GM23338 (cell line): ENCODE measurements at regions not wholly inside any gene's neighbourhood (a gene's known extent, or its start where the extent isn't known, plus 50 kb on each side); places are given as distances from the start of the nearest gene placed in this dataset.

ENCODE experiments used
- CREB1 ChIP-seq: fragments of 250-450 bp; sonication (Bioruptor Pico); IDR thresholded peaks from 2 replicates; pipeline ENCODE4 v1.5.0; 2020; ENCODE audit warnings: low read depth, mild to moderate bottlenecking, moderate library complexity
- CTCF ChIP-seq, 2 experiments: fragments of 200-600 bp in 1 of 2; sonication (generic) in 1 of 2; conservative IDR thresholded peaks; 2 replicates each; pipeline versions ENCODE4 v1.5.1 to v1.6.1; 2016 to 2017; ENCODE audit warnings: antibody characterized with exemption in 2 of 2, low read depth in 2 of 2, mild to moderate bottlenecking in 2 of 2, moderate library complexity in 1 of 2
- ETS1 ChIP-seq: IDR thresholded peaks from 2 replicates; pipeline ENCODE4 v1.6.1; 2016; ENCODE audit warnings: antibody characterized with exemption
- EZH2 ChIP-seq: fragments of 200-600 bp; sonication (generic); IDR thresholded peaks from one replicate; pipeline ENCODE4 v1.8.0; 2017; ENCODE audit warnings: antibody characterized with exemption, mild to moderate bottlenecking, low read depth; ENCODE audit not compliant: unreplicated experiment
- EZH2phosphoT487 ChIP-seq: fragments of 200-600 bp; sonication (generic); IDR thresholded peaks from one replicate; pipeline ENCODE4 v1.8.1; 2018; ENCODE audit warnings: antibody characterized with exemption; ENCODE audit not compliant: unreplicated experiment
- JUNB ChIP-seq: IDR thresholded peaks from one replicate; pipeline ENCODE4 v1.6.1; 2016; ENCODE audit warnings: antibody characterized with exemption; ENCODE audit not compliant: unreplicated experiment
- NANOG ChIP-seq: IDR thresholded peaks from 2 replicates; pipeline ENCODE4 v1.6.1; 2016; ENCODE audit warnings: antibody characterized with exemption, borderline replicate concordance
- POLR2AphosphoS5 ChIP-seq: IDR thresholded peaks from 2 replicates; pipeline ENCODE4 v1.6.1; 2016; ENCODE audit warnings: antibody characterized with exemption, low read depth
- REST ChIP-seq: IDR thresholded peaks from one replicate; pipeline ENCODE4 v1.6.1; 2018; ENCODE audit warnings: antibody characterized with exemption; ENCODE audit not compliant: unreplicated experiment
- STAT1 ChIP-seq: IDR thresholded peaks from one replicate; pipeline ENCODE4 v1.6.1; 2016; ENCODE audit warnings: antibody characterized with exemption; ENCODE audit not compliant: unreplicated experiment
- ZNF114 ChIP-seq: fragments of 250-450 bp; sonication (Bioruptor Pico); IDR thresholded peaks from 2 replicates; pipeline ENCODE4 v1.5.0; 2020; ENCODE audit warnings: mild to moderate bottlenecking, moderate library complexity
- ZNF331 ChIP-seq: fragments of 250-450 bp; sonication (Bioruptor Pico); IDR thresholded peaks from 2 replicates; pipeline ENCODE4 v1.5.0; 2020; ENCODE audit warnings: low read depth, mild to moderate bottlenecking, moderate library complexity

GRCh38 chr12:58090685-58091084 is 149.3 kb downstream of the ATP23 start:
- no peak for TF ChIP-seq EZH2phosphoT487
- TF ChIP-seq CTCF (conservative IDR thresholded peaks at IDR 0.05; ENCODE audit: low read depth in 2 of 2): no peak
- TF ChIP-seq EZH2: no peak
- no peak for TF ChIP-seq CREB1 (CRISPR knock-in tag)
- no peak for TF ChIP-seq ZNF114 (CRISPR knock-in tag)
- no peak for TF ChIP-seq POLR2AphosphoS5
- TF ChIP-seq REST: no peak
- no peak for TF ChIP-seq STAT1
- no peak for TF ChIP-seq JUNB
- TF ChIP-seq NANOG: no peak
- no peak for TF ChIP-seq ETS1
- TF ChIP-seq ZNF331 (CRISPR knock-in tag): no peak
